Sigmoid colon (tissue), 4 donors: ENCODE measurements at regions not wholly inside any gene's neighbourhood (a gene's known extent, or its start where the extent isn't known, plus 50 kb on each side); places are given as distances from the start of the nearest gene placed in this dataset.

ENCODE experiments used
- EP300 ChIP-seq, 4 donors: sonication (generic); formaldehyde crosslinking; IDR thresholded peaks; one replicate each; pipeline ENCODE4 v1.6.1; 2017; ENCODE audit warnings: antibody characterized with exemption in 4 of 4
- TF ChIP-seq, protein P1 (sequence below), 4 experiments: fragments of 450-650 bp in 3 of 4; fragments of 200-600 bp in 1 of 4; IDR thresholded peaks; one replicate each; pipeline ENCODE4 v1.5.1; 2016 to 2019; ENCODE audit warnings: antibody characterized with exemption in 4 of 4, mild to moderate bottlenecking in 3 of 4, moderate library complexity in 2 of 4

DNA sequence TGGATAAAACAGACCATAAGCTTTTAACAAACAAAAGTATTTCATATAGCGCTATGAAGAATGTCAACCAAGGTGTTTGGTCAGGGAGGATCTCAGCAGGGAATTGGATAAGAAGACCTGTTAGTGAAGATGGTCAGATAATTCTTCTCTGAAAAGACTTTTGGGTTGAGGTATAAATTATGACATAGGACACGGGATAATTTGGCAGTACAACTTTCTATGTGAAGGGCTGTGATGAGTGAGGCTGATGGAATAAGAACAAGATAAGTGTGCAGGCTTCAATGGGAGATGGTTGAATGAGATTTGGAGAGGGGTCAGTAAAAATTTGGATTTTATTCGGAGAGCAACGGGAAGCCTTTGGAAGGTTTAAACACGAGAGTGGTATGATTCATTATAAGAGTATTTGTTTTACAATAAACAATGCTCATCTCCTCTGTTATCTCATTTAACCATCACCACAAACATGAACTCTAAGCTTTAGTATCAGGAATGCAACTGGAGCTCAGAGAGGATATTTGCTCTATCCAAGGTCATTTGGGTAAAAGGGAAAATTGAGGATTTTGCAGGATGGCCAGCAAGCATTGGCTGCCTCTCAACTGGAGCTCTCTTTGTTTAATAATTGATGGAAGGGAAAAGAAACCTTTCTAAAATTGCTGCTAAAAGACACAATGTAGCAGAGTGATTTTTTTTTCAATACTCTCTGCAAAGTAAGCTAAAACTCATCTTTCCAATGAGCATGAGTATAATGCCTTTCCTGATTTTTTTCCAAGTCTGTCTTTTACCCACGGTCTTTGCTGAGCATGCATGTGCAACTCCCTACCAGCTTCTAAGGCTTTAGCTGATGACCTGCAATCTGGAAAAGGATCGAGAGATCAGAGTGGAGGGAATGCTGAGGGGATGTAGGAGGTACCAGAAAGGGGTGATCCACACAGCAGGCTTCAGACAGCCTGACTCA is 534.0 kb downstream of the CBLN4 start:
- TF ChIP-seq EP300 (IDR thresholded peaks at IDR 0.05): no peak
- TF ChIP-seq, protein P1, sequence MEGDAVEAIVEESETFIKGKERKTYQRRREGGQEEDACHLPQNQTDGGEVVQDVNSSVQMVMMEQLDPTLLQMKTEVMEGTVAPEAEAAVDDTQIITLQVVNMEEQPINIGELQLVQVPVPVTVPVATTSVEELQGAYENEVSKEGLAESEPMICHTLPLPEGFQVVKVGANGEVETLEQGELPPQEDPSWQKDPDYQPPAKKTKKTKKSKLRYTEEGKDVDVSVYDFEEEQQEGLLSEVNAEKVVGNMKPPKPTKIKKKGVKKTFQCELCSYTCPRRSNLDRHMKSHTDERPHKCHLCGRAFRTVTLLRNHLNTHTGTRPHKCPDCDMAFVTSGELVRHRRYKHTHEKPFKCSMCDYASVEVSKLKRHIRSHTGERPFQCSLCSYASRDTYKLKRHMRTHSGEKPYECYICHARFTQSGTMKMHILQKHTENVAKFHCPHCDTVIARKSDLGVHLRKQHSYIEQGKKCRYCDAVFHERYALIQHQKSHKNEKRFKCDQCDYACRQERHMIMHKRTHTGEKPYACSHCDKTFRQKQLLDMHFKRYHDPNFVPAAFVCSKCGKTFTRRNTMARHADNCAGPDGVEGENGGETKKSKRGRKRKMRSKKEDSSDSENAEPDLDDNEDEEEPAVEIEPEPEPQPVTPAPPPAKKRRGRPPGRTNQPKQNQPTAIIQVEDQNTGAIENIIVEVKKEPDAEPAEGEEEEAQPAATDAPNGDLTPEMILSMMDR (IDR thresholded peaks at IDR 0.05): no peak
